ENCODE measurements at regions not wholly inside any gene's neighbourhood (a gene's known extent, or its start where the extent isn't known, plus 50 kb on each side); places are given as distances from the start of the nearest gene placed in this dataset.
"Not testable (repeated sequence)": the region's sequence is repeated elsewhere in the genome, so short reads cannot be mapped to it uniquely, and the experiment has no call there.

- Histone ChIP-seq H3K27me3 (ENCODE audit: control insufficient read depth in 5 of 5, insufficient read depth in 4 of 5, low read length in 5 of 5) (peaks cover 0 to 12% (median 9%) of the 10 kb centered on the region in 5 donors), H3K27ac (ENCODE audit: low read depth, low read length) (no peak overlapping the region), H3K4me3 (ENCODE audit: low read depth in 1 of 5, low read length in 5 of 5) (no peak overlapping the region), H3K36me3 (ENCODE audit: control insufficient read depth in 5 of 5, insufficient read depth in 5 of 5, low read length in 5 of 5) (no peaks in the 10 kb centered on the region), H3K9ac (ENCODE audit: low read length in 5 of 5) (no peak overlapping the region), H3K9me3 (ENCODE audit: control insufficient read depth in 5 of 5, low read length in 5 of 5) (no peaks in the 10 kb centered on the region), H3K4me1 (ENCODE audit: control insufficient read depth in 5 of 5, insufficient read depth in 5 of 5, low read length in 5 of 5) (no peaks in the 10 kb centered on the region)
Observed at GRCh38 chr13:48875047-48875446, 100.7 kb upstream of the FNDC3A start.

DNA sequence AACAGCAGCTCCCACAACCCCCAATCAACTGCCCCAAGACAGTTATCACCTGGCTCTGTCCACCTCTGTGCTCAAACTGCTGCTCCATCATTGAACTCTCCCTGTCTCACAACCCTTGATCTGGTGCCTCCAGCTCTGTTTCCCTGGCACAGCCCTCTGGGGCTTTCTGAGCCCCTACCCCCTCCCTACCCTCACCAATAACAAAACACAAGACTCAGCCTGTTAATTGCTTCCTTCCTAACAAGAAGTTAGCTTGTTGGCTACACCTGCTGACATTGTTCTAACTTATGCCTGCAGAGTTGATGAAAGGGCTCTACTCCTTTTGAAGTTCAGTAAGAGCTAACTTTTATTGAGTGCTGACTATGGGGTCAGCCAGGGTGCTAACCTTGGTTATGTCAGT is 99.4 kb upstream of the FNDC3A start:
- Histone ChIP-seq H3K4me1 (ENCODE audit: control insufficient read depth in 5 of 5, insufficient read depth in 5 of 5, low read length in 5 of 5) (no peaks in the 10 kb centered on the region), H3K9me3 (ENCODE audit: control insufficient read depth in 5 of 5, low read length in 5 of 5) (no peaks in the 10 kb centered on the region), H3K9ac (ENCODE audit: low read length in 5 of 5) (no peak overlapping the region), H3K4me3 (ENCODE audit: low read depth in 1 of 5, low read length in 5 of 5) (no peak overlapping the region), H3K36me3 (ENCODE audit: control insufficient read depth in 5 of 5, insufficient read depth in 5 of 5, low read length in 5 of 5) (no peaks in the 10 kb centered on the region), H3K27me3 (ENCODE audit: control insufficient read depth in 5 of 5, insufficient read depth in 4 of 5, low read length in 5 of 5) (peaks cover 0 to 12% (median 9%) of the 10 kb centered on the region in 5 donors), H3K27ac (ENCODE audit: low read depth, low read length) (no peak overlapping the region)

GRCh38 chr13:48879432-48879831 is 96.3 kb upstream of the FNDC3A start:
- Histone ChIP-seq H3K9me3 (ENCODE audit: control insufficient read depth in 5 of 5, low read length in 5 of 5) (no peaks in the 10 kb centered on the region), H3K27ac (ENCODE audit: low read depth, low read length) (no peak overlapping the region), H3K4me1 (ENCODE audit: control insufficient read depth in 5 of 5, insufficient read depth in 5 of 5, low read length in 5 of 5) (no peaks in the 10 kb centered on the region), H3K27me3 (ENCODE audit: control insufficient read depth in 5 of 5, insufficient read depth in 4 of 5, low read length in 5 of 5) (peaks cover 0 to 12% (median 7%) of the 10 kb centered on the region in 5 donors), H3K4me3 (ENCODE audit: low read depth in 1 of 5, low read length in 5 of 5) (no peak overlapping the region), H3K9ac (ENCODE audit: low read length in 5 of 5) (no peak overlapping the region), H3K36me3 (ENCODE audit: control insufficient read depth in 5 of 5, insufficient read depth in 5 of 5, low read length in 5 of 5) (no peaks in the 10 kb centered on the region)

DNA sequence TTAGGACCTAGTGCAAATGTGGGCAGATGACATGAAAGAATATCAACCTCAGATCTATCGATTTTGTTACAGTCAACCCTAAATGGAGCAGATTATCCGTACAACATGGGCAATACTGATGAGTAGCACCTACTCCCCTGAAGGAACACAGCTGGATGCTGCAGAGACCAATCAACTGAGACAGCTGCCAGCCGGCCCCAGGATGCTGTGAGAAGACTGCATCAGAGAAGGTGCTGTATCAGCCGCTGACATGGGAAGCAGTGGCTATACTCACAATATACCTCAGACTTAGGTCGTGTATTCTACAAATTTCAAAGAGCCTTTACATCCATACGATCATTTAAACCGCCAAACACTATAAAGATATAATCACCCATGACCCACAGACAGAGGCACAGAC is 95.9 kb upstream of the FNDC3A start:
- no peak overlapping the region for H3K27ac ChIP-seq (ENCODE audit: low read depth, low read length)
- H3K27me3 ChIP-seq (ENCODE audit: control insufficient read depth in 5 of 5, insufficient read depth in 4 of 5, low read length in 5 of 5): peaks cover 0 to 12% (median 7%) of the 10 kb centered on the region in 5 donors
- no peak overlapping the region for H3K4me3 ChIP-seq (ENCODE audit: low read depth in 1 of 5, low read length in 5 of 5)
- H3K9ac ChIP-seq (ENCODE audit: low read length in 5 of 5): no peak overlapping the region
- H3K36me3 ChIP-seq (ENCODE audit: control insufficient read depth in 5 of 5, insufficient read depth in 5 of 5, low read length in 5 of 5): no peaks in the 10 kb centered on the region
- H3K9me3 ChIP-seq (ENCODE audit: control insufficient read depth in 5 of 5, low read length in 5 of 5): no peaks in the 10 kb centered on the region
- H3K4me1 ChIP-seq (ENCODE audit: control insufficient read depth in 5 of 5, insufficient read depth in 5 of 5, low read length in 5 of 5): no peaks in the 10 kb centered on the region

GRCh38 chr13:48883786-48884185 is 91.9 kb upstream of the FNDC3A start:
- not testable (repeated sequence) for H3K9ac ChIP-seq (ENCODE audit: low read length in 5 of 5); H3K36me3 ChIP-seq (ENCODE audit: control insufficient read depth in 5 of 5, insufficient read depth in 5 of 5, low read length in 5 of 5); H3K9me3 ChIP-seq (ENCODE audit: control insufficient read depth in 5 of 5, low read length in 5 of 5); H3K4me3 ChIP-seq (ENCODE audit: low read depth in 1 of 5, low read length in 5 of 5); H3K27ac ChIP-seq (ENCODE audit: low read depth, low read length); H3K4me1 ChIP-seq (ENCODE audit: control insufficient read depth in 5 of 5, insufficient read depth in 5 of 5, low read length in 5 of 5); H3K27me3 ChIP-seq (ENCODE audit: control insufficient read depth in 5 of 5, insufficient read depth in 4 of 5, low read length in 5 of 5)

DNA sequence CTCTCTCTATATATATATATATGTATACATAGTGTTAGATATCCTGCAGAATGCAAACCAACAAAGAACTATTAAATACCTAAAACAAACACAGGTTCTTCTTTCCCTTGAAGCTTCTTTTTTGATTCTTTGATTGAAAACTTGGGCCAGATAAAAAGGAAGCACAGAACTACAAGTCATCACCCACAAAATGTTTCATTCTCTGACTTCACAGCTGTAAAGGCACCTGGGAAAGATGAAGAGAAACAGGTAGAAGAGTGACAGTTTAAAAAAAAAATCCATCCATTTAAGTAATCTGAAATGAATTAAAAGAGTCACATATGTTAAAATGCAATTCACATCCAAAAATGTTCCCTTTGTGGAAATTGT is 90.7 kb upstream of the FNDC3A start:
- no peaks in the 10 kb centered on the region for H3K4me1 ChIP-seq (ENCODE audit: control insufficient read depth in 5 of 5, insufficient read depth in 5 of 5, low read length in 5 of 5)
- H3K9ac ChIP-seq (ENCODE audit: low read length in 5 of 5): no peak overlapping the region
- no peaks in the 10 kb centered on the region for H3K9me3 ChIP-seq (ENCODE audit: control insufficient read depth in 5 of 5, low read length in 5 of 5)
- no peak overlapping the region for H3K27ac ChIP-seq (ENCODE audit: low read depth, low read length)
- H3K4me3 ChIP-seq (ENCODE audit: low read depth in 1 of 5, low read length in 5 of 5): no peak overlapping the region
- no peaks in the 10 kb centered on the region for H3K27me3 ChIP-seq (ENCODE audit: control insufficient read depth in 5 of 5, insufficient read depth in 4 of 5, low read length in 5 of 5)
- H3K36me3 ChIP-seq (ENCODE audit: control insufficient read depth in 5 of 5, insufficient read depth in 5 of 5, low read length in 5 of 5): no peaks in the 10 kb centered on the region

- no peak overlapping the region for H3K9ac ChIP-seq (ENCODE audit: low read length in 5 of 5)
- H3K9me3 ChIP-seq (ENCODE audit: control insufficient read depth in 5 of 5, low read length in 5 of 5): no peaks in the 10 kb centered on the region
- H3K4me3 ChIP-seq (ENCODE audit: low read depth in 1 of 5, low read length in 5 of 5): no peak overlapping the region
- H3K27ac ChIP-seq (ENCODE audit: low read depth, low read length): no peak overlapping the region
- H3K36me3 ChIP-seq (ENCODE audit: control insufficient read depth in 5 of 5, insufficient read depth in 5 of 5, low read length in 5 of 5): no peaks in the 10 kb centered on the region
- no peaks in the 10 kb centered on the region for H3K27me3 ChIP-seq (ENCODE audit: control insufficient read depth in 5 of 5, insufficient read depth in 4 of 5, low read length in 5 of 5)
- H3K4me1 ChIP-seq (ENCODE audit: control insufficient read depth in 5 of 5, insufficient read depth in 5 of 5, low read length in 5 of 5): no peaks in the 10 kb centered on the region
Observed at GRCh38 chr13:48888613-48889012, 87.1 kb upstream of the FNDC3A start.

DNA sequence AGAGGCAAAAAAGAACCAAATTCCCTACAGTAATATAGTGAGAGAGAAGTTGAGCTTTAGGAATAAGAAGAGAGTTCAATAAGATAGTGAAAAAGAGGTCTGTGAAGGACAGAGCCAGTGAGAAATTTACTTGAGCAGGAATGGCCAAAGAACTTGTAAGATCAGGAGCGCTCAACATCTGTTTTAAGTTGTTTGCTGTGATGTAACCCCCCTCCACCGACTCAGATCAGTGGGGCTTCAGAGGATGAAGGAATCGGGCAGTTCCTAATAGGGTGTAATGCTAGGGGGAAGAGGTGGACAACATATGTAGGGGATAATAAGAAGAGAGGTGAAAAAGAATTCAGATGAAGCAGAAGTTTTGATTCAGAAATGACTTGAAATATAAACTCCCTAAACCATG is 85.3 kb upstream of the FNDC3A start:
- no peak overlapping the region for H3K9ac ChIP-seq (ENCODE audit: low read length in 5 of 5)

DNA sequence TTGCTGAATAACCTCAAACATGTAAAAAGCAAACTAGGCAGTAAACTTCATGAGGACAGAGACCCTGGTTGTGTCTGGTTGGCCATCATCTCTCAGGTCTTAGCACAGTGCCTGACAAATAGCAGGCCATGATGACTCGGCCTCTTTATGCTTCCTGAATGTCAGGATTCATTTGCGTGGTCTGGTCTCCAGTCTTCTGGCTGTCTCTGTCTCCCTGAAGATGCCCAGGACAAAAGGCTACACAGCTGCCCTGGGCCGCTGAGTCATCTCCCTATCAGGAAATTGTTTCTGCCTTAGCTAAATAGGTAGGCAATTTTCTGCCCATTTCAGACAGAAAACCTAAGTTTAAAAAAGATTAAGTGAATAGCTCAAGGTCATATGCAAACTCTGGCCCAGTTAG is 84.1 kb upstream of the FNDC3A start:
- Histone ChIP-seq H3K4me1 (ENCODE audit: control insufficient read depth in 5 of 5, insufficient read depth in 5 of 5, low read length in 5 of 5) (no peaks in the 10 kb centered on the region), H3K9me3 (ENCODE audit: control insufficient read depth in 5 of 5, low read length in 5 of 5) (no peaks in the 10 kb centered on the region), H3K4me3 (ENCODE audit: low read depth in 1 of 5, low read length in 5 of 5) (no peak overlapping the region), H3K27ac (ENCODE audit: low read depth, low read length) (no peak overlapping the region), H3K27me3 (ENCODE audit: control insufficient read depth in 5 of 5, insufficient read depth in 4 of 5, low read length in 5 of 5) (no peaks in the 10 kb centered on the region), H3K36me3 (ENCODE audit: control insufficient read depth in 5 of 5, insufficient read depth in 5 of 5, low read length in 5 of 5) (no peaks in the 10 kb centered on the region), H3K9ac (ENCODE audit: low read length in 5 of 5) (no peak overlapping the region)

More for the DNA sequence above, 85.3 kb upstream of the FNDC3A start:
- no peaks in the 10 kb centered on the region for H3K36me3 ChIP-seq (ENCODE audit: control insufficient read depth in 5 of 5, insufficient read depth in 5 of 5, low read length in 5 of 5)
- no peaks in the 10 kb centered on the region for H3K4me1 ChIP-seq (ENCODE audit: control insufficient read depth in 5 of 5, insufficient read depth in 5 of 5, low read length in 5 of 5)
- H3K4me3 ChIP-seq (ENCODE audit: low read depth in 1 of 5, low read length in 5 of 5): no peak overlapping the region
- H3K9me3 ChIP-seq (ENCODE audit: control insufficient read depth in 5 of 5, low read length in 5 of 5): no peaks in the 10 kb centered on the region
- no peak overlapping the region for H3K27ac ChIP-seq (ENCODE audit: low read depth, low read length)
- H3K27me3 ChIP-seq (ENCODE audit: control insufficient read depth in 5 of 5, insufficient read depth in 4 of 5, low read length in 5 of 5): no peaks in the 10 kb centered on the region

DNA sequence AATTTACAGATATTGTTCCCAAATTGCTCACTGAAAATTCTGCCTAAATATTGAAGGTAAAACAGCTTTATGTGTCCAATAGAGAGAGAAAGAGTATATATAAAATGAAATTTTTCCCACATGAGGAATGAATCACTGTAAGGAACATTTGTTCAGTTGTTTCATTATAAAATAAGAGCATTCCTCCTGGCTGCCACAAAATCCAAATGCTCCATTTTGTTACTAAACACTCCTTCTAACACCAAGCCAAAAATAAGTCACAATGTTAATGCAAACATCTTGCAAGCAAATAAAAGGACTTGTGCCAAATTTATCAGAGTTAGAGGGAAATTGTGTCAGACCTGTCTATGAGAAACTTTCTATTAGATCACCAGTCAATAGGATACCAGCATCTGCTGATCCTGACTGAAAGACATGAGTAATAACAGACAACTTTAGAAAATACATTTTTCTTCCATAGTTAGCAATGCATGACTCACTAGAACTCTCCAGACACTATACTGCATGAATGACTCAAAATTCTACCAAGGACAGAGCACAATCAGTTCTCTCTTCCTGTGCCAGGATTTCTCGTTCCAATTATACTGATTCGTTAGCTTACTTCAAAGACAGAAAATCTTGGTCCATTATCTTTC is 83.5 kb upstream of the FNDC3A start:
- Histone ChIP-seq H3K4me3 (ENCODE audit: low read depth in 1 of 5, low read length in 5 of 5) (no peak overlapping the region), H3K4me1 (ENCODE audit: control insufficient read depth in 5 of 5, insufficient read depth in 5 of 5, low read length in 5 of 5) (no peaks in the 10 kb centered on the region), H3K9ac (ENCODE audit: low read length in 5 of 5) (no peak overlapping the region), H3K9me3 (ENCODE audit: control insufficient read depth in 5 of 5, low read length in 5 of 5) (no peaks in the 10 kb centered on the region), H3K36me3 (ENCODE audit: control insufficient read depth in 5 of 5, insufficient read depth in 5 of 5, low read length in 5 of 5) (no peaks in the 10 kb centered on the region), H3K27me3 (ENCODE audit: control insufficient read depth in 5 of 5, insufficient read depth in 4 of 5, low read length in 5 of 5) (no peaks in the 10 kb centered on the region), H3K27ac (ENCODE audit: low read depth, low read length) (no peak overlapping the region)

DNA sequence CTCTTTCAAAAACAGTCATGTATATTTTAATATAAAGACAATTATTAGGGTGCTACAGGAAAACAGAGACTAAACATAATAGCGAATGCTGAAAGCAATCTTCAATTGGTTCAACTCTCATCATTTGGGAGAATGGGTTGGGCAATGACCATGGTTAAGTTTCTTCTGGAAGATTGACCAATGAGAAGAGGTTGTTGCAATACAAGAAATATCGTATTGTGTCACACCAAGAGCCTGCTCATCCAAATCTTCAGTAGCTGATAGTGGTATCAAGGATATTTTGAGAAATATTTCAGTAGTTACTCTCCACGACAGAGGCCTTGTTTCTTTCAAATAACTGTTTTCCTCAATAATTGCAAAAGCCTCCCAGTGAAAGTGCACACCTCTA is 83.0 kb upstream of the FNDC3A start:
- Histone ChIP-seq H3K9ac (ENCODE audit: low read length in 5 of 5) (no peak overlapping the region), H3K27ac (ENCODE audit: low read depth, low read length) (no peak overlapping the region), H3K9me3 (ENCODE audit: control insufficient read depth in 5 of 5, low read length in 5 of 5) (no peaks in the 10 kb centered on the region), H3K36me3 (ENCODE audit: control insufficient read depth in 5 of 5, insufficient read depth in 5 of 5, low read length in 5 of 5) (no peaks in the 10 kb centered on the region), H3K4me1 (ENCODE audit: control insufficient read depth in 5 of 5, insufficient read depth in 5 of 5, low read length in 5 of 5) (no peaks in the 10 kb centered on the region), H3K4me3 (ENCODE audit: low read depth in 1 of 5, low read length in 5 of 5) (no peak overlapping the region), H3K27me3 (ENCODE audit: control insufficient read depth in 5 of 5, insufficient read depth in 4 of 5, low read length in 5 of 5) (no peaks in the 10 kb centered on the region)
